ENCODE measurements at regions not wholly inside any gene's neighbourhood (a gene's known extent, or its start where the extent isn't known, plus 50 kb on each side); places are given as distances from the start of the nearest gene placed in this dataset.

- no peak for TF ChIP-seq EGR1 (IDR thresholded peaks at IDR 0.05; ENCODE audit: borderline replicate concordance in 1 of 2, low read depth in 2 of 2, low read length in 2 of 2)
- TF ChIP-seq USF2 (IDR thresholded peaks at IDR 0.05; ENCODE audit: borderline replicate concordance, low read depth, low read length) = no peak
- TF ChIP-seq KLF5 (IDR thresholded peaks at IDR 0.05; ENCODE audit: partially characterized antibody) = no peak
- no peak for TF ChIP-seq EZH2 (IDR thresholded peaks at IDR 0.05; ENCODE audit: borderline replicate concordance, control insufficient read depth, low read depth, low read length)
- no peak for TF ChIP-seq CTCF (IDR thresholded peaks at IDR 0.05 in 2 of 3, conservative IDR thresholded peaks at IDR 0.05 in 1 of 3; ENCODE audit: control insufficient read depth in 2 of 3, extremely low read depth in 1 of 3, insufficient read depth in 1 of 3, low read depth in 3 of 3, low read length in 3 of 3)
- TF ChIP-seq RAD21 (IDR thresholded peaks at IDR 0.05; ENCODE audit: insufficient read depth, low read depth, low read length) = no peak
These were observed 266.7 kb downstream of the C3orf38 start for GRCh38 chr3:88416436-88416835.

All from GM12878 (cell line).